IPS-15b (cell line): ENCODE measurements at regions not wholly inside any gene's neighbourhood (a gene's known extent, or its start where the extent isn't known, plus 50 kb on each side); places are given as distances from the start of the nearest gene placed in this dataset.

Source experiments
- H3K27me3 ChIP-seq: one replicate; pipeline ENCODE4 v1.6.1; 2013; ENCODE audit warnings: low read length; ENCODE audit not compliant: control insufficient read depth, insufficient read depth
- H3K36me3 ChIP-seq: one replicate; pipeline ENCODE4 v1.6.1; 2013; ENCODE audit warnings: low read length; ENCODE audit not compliant: control insufficient read depth, insufficient read depth
- H3K4me1 ChIP-seq: one replicate; pipeline ENCODE4 v1.6.1; 2013; ENCODE audit warnings: mild to moderate bottlenecking, low read length; ENCODE audit not compliant: control insufficient read depth, insufficient read depth
- H3K4me3 ChIP-seq: one replicate; pipeline ENCODE4 v1.5.1; 2013; ENCODE audit warnings: low read depth, low read length
- H3K9ac ChIP-seq: one replicate; pipeline ENCODE4 v1.6.1; 2013; ENCODE audit warnings: low read depth, mild to moderate bottlenecking, low read length
- H3K9me3 ChIP-seq: one replicate; pipeline ENCODE4 v1.6.1; 2013; ENCODE audit warnings: mild to moderate bottlenecking, low read length; ENCODE audit not compliant: control insufficient read depth, insufficient read depth

DNA sequence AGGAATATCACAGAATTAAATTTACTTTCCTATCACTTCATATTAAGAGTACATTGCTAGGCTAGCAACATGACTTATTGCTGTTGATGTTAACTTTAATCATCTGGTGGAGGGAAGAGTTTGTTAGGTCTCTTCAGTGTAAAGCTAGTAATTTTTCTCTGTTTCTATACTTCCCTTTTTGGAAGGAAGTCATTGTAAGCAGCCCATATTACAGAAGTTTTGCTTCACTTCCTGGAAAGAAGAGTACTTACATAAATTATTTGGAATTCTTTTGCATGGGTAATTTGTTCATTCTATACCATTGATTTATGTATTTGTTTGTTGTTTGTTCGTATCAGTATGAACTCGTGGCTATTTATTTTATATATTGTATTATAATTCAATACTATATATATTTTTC, 405.2 kb downstream of the RFPL4B start:
- no peaks in the 10 kb centered on the region for H3K4me1 ChIP-seq

DNA sequence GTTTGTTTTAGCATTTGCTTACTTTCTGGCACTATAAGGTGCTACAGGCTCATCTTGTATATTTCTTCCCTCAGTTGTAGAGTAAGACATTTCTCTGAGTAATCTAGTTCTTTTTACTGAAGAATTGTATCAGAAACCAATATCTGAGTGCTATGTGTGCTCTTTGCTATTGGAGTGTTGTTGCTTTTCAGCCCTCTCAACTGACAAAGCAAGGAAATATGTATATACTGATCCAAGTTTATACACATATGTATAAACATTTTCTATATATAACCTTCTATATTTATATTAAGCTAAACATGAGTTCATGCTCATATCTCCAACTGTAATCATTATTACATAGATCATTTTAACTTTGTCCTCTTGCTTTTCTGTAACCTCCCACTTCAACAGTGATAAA, 405.7 kb downstream of the RFPL4B start:
- H3K36me3 ChIP-seq: no peaks in the 10 kb centered on the region
- H3K27me3 ChIP-seq: no peaks in the 10 kb centered on the region
- no peaks in the 10 kb centered on the region for H3K9me3 ChIP-seq
- no peak overlapping the region for H3K9ac ChIP-seq
- H3K4me3 ChIP-seq: no peak overlapping the region
- H3K4me1 ChIP-seq: no peaks in the 10 kb centered on the region

More for the DNA sequence above, 405.2 kb downstream of the RFPL4B start:
- Histone ChIP-seq H3K9ac (no peak overlapping the region), H3K27me3 (no peaks in the 10 kb centered on the region), H3K9me3 (no peaks in the 10 kb centered on the region), H3K36me3 (no peaks in the 10 kb centered on the region), H3K4me3 (no peak overlapping the region)

DNA sequence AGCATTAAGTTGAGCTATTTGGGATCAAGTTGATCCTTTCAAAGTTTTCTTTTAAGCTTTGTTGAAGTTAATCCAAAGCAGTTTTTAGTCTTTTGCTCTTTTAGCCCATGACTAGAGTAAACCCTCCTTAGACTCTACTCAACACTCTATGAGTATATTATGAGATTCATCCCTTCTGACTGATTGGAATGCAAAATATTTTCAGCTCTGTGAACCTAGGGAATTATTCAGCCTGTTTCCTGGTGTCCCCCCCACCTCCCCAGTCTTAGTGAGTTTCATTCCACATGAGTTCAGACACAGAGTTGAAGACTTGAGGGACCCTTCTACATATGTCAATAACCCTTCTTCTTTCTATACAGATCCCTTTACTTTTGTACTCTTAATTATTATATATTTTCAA, 413.7 kb downstream of the RFPL4B start:
- Histone ChIP-seq H3K4me1 (no peaks in the 10 kb centered on the region), H3K27me3 (no peaks in the 10 kb centered on the region), H3K4me3 (no peak overlapping the region), H3K9me3 (no peaks in the 10 kb centered on the region), H3K9ac (no peak overlapping the region), H3K36me3 (no peaks in the 10 kb centered on the region)

- no peaks in the 10 kb centered on the region for H3K36me3 ChIP-seq
- no peak overlapping the region for H3K4me3 ChIP-seq
- H3K27me3 ChIP-seq: no peaks in the 10 kb centered on the region
- H3K9me3 ChIP-seq: no peaks in the 10 kb centered on the region
- H3K9ac ChIP-seq: no peak overlapping the region
- no peaks in the 10 kb centered on the region for H3K4me1 ChIP-seq
Measured at GRCh38 chr6:112761740-112762139, 414.6 kb downstream of the RFPL4B start.

GRCh38 chr6:112764377-112764776, 417.2 kb downstream of the RFPL4B start:
- Histone ChIP-seq H3K36me3 (no peaks in the 10 kb centered on the region), H3K4me3 (no peak overlapping the region), H3K9ac (no peak overlapping the region), H3K27me3 (no peaks in the 10 kb centered on the region), H3K9me3 (no peaks in the 10 kb centered on the region), H3K4me1 (no peaks in the 10 kb centered on the region)

DNA sequence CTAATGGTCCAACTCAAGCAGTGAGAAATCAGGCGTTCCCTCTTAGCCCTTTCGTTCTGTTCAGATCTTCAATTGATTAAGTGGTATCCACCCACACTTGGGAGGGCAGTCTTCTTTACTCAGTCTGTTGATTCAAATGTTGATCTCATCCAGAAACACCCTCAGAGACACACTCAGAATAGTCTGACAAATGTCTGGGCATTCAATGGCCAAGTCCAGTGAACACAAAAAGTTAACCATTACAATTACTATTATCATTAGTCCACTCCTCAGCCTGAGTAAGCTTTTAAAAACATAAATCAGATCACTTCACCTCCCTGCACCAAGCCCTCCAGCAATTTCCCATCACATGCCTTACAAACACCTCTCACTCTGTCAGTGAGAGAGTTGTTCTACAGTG, 423.2 kb downstream of the RFPL4B start:
- Histone ChIP-seq H3K9ac (no peak overlapping the region), H3K9me3 (no peaks in the 10 kb centered on the region), H3K27me3 (no peaks in the 10 kb centered on the region), H3K4me1 (no peaks in the 10 kb centered on the region), H3K4me3 (no peak overlapping the region), H3K36me3 (no peaks in the 10 kb centered on the region)

DNA sequence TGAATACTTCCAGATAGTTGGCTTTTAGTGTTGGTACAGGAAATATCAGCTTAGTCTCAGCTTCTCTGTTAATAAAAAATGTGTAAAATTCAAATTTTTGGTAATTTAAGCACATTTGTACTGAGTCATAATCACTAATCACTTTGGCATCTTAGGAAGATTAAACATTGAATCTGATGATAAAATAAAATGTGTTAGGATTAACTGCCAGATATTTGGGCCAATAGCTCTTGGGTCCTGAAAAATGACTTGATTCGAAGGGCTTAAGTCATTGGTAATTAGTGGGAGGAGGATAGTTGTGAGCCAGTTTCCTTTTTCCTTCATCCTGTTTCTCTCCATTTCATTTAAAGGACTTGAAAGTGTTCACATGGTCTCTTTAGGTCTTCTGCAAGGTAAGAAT, 426.1 kb downstream of the RFPL4B start:
- Histone ChIP-seq H3K9ac (no peak overlapping the region), H3K27me3 (no peaks in the 10 kb centered on the region), H3K4me3 (no peak overlapping the region), H3K36me3 (no peaks in the 10 kb centered on the region), H3K4me1 (no peaks in the 10 kb centered on the region), H3K9me3 (no peaks in the 10 kb centered on the region)

GRCh38 chr6:112774319-112774718, 427.2 kb downstream of the RFPL4B start:
- no peaks in the 10 kb centered on the region for H3K36me3 ChIP-seq
- no peaks in the 10 kb centered on the region for H3K4me1 ChIP-seq
- H3K9ac ChIP-seq: no peak overlapping the region
- no peak overlapping the region for H3K4me3 ChIP-seq
- no peaks in the 10 kb centered on the region for H3K9me3 ChIP-seq
- no peaks in the 10 kb centered on the region for H3K27me3 ChIP-seq

DNA sequence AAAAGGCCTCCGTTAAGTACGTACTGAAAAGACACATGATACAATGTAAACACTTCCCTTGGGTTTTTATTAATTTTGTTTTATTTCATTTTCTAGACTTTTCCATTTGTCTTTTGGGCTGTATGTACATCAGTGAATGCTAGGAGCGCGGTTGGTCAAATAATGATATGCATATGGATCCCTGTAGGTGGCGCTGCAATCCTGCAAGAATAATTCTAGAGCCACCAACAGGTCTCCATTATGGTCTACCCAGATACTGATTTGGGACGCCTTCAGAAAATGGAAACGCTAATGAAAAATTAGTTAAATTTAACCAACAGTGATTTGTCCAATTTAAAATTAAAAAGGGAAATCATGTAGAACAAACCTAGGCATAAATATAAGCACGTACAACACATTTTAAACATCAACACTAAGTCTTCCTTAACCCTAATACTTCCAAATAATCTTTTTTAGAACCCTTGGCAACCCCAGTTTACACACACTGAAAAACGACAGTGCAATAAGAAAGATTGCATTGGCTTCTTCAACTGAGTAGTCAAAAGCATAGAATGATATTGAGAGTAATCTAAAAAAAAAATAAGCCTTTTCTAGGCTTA, 433.5 kb downstream of the RFPL4B start:
- H3K9me3 ChIP-seq: no peaks in the 10 kb centered on the region
- H3K9ac ChIP-seq: no peak overlapping the region
- no peaks in the 10 kb centered on the region for H3K36me3 ChIP-seq
- no peak overlapping the region for H3K4me3 ChIP-seq
- H3K4me1 ChIP-seq: peaks cover 4% of the 10 kb centered on the region
- no peaks in the 10 kb centered on the region for H3K27me3 ChIP-seq

DNA sequence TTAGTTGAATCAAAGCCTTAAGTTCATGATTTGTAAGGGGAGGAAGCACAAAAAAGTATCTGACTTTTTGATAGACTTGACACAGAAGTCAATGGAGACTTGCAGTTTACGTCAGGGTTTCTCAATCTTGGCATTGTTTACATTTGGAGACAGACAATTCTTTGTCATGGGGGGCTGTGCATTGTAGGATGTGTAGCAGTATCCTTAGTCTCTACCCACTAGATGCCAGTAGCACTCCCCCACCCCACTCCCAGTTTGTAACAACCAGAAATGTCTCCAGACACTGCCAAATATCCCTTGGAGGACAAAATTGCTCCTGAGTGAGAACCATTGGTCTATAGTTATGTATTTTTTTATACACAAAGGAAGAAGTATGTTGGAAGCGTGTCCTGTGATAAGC, 434.1 kb downstream of the RFPL4B start:
- Histone ChIP-seq H3K27me3 (no peaks in the 10 kb centered on the region), H3K4me1 (peaks cover 4% of the 10 kb centered on the region), H3K9me3 (no peaks in the 10 kb centered on the region), H3K4me3 (no peak overlapping the region), H3K9ac (no peak overlapping the region), H3K36me3 (no peaks in the 10 kb centered on the region)

DNA sequence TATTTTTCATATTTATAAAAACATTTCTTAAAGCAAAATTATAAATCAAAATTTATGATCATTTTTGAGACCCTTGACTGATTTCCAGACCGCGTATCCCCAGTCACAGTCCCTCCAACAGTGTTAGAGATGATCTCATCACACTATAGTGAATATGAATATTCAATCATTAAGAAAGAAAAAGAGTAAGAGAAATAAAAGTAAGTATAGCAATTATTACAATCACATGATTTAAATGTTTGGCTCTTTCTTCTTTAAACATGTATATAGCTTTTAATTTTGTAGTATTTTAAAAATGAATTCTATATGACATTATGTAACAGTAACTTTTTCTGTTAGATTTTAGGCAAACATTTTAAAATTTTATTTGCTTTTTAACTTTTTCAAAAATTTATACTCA, 438.3 kb downstream of the RFPL4B start:
- H3K27me3 ChIP-seq: no peaks in the 10 kb centered on the region
- H3K4me1 ChIP-seq: no peaks in the 10 kb centered on the region
- H3K9ac ChIP-seq: no peak overlapping the region
- H3K9me3 ChIP-seq: no peaks in the 10 kb centered on the region
- no peak overlapping the region for H3K4me3 ChIP-seq
- H3K36me3 ChIP-seq: no peaks in the 10 kb centered on the region

DNA sequence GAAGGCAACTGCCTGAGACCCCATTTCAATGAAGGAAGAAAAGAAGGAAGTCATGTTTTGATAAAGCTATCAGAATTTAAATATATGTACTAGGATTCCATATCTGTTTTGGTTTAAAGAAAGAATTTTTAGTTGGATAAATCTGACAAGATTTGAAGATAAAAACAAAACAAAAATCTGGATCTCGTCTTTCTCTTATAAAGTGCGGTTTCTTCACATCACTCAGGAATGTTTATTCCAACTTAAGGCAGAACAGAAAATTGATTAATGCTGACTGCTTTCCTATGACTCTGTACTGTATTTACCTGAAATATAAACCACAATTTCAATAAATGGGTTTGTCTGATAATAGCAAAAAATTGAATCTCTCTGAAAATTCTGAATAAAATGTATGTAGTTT, 439.7 kb downstream of the RFPL4B start:
- H3K4me3 ChIP-seq: no peak overlapping the region
- H3K4me1 ChIP-seq: no peaks in the 10 kb centered on the region
- H3K27me3 ChIP-seq: no peaks in the 10 kb centered on the region
- H3K9ac ChIP-seq: no peak overlapping the region
- no peaks in the 10 kb centered on the region for H3K36me3 ChIP-seq
- H3K9me3 ChIP-seq: no peaks in the 10 kb centered on the region
